ENCODE measurements at regions not wholly inside any gene's neighbourhood (a gene's known extent, or its start where the extent isn't known, plus 50 kb on each side); places are given as distances from the start of the nearest gene placed in this dataset.

DNA sequence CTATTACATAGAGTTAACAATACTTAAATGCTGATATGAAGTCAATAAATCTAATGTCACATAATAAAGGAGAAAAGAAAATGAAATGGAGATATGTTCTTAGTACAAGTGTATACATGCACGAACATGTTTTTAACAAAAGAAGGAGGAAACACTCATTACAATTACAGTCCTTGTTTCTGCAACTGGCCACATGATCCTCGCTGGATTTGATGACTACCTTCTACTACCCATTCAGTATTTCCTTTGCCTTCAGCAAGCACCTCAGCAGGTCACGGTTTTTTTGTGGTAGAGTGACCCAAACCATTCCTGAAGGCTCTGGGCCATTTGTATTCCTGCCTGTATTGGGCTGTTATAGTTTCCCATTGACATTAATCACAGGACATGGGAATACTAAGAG lies 172.8 kb upstream of the CXADR start:
- no peak for DNase-seq (ENCODE audit: low spot score in 2 of 2)
- H3K36me3 ChIP-seq, result no peaks in the 10 kb centered on the region
- no peaks in the 10 kb centered on the region for H3K27me3 ChIP-seq
- no peak overlapping the region for H3K27ac ChIP-seq
- 69 to 79% methylated on average over 3 of the region's 3 CpGs for WGBS, 2 donors
- no peak for TF ChIP-seq POLR2A (IDR thresholded peaks at IDR 0.05)
- TF ChIP-seq EP300 (IDR thresholded peaks at IDR 0.05), result no peak
- TF ChIP-seq, protein P1, sequence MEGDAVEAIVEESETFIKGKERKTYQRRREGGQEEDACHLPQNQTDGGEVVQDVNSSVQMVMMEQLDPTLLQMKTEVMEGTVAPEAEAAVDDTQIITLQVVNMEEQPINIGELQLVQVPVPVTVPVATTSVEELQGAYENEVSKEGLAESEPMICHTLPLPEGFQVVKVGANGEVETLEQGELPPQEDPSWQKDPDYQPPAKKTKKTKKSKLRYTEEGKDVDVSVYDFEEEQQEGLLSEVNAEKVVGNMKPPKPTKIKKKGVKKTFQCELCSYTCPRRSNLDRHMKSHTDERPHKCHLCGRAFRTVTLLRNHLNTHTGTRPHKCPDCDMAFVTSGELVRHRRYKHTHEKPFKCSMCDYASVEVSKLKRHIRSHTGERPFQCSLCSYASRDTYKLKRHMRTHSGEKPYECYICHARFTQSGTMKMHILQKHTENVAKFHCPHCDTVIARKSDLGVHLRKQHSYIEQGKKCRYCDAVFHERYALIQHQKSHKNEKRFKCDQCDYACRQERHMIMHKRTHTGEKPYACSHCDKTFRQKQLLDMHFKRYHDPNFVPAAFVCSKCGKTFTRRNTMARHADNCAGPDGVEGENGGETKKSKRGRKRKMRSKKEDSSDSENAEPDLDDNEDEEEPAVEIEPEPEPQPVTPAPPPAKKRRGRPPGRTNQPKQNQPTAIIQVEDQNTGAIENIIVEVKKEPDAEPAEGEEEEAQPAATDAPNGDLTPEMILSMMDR (IDR thresholded peaks at IDR 0.05), result no peak
- no peak overlapping the region for H3K4me3 ChIP-seq
- no peaks in the 10 kb centered on the region for H3K4me1 ChIP-seq
- peaks cover 0 to 27% (median 0%) of the 10 kb centered on the region in 4 donors for H3K9me3 ChIP-seq

DNA sequence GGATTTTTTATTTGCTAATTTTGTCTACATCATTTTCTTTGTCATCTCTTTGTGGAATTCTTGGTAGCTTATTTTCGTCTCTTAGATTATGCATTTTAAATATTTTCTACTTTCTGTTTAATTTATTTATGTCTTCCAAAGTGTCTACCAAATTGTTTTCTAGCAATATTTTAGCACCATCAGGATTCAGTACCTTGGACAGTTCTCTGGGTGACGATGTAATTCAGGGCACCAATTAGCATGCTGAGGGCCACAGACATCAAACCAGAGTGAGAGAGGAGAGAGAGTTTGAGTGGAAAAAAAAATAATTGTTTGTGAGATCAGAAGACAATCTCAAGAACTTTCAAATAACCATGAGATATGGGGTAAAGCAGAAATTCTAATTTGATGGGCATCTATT lies 169.8 kb upstream of the CXADR start:
- no peak overlapping the region for H3K27ac ChIP-seq
- H3K4me1 ChIP-seq, result no peaks in the 10 kb centered on the region
- no peak for TF ChIP-seq EP300 (IDR thresholded peaks at IDR 0.05)
- TF ChIP-seq POLR2A (IDR thresholded peaks at IDR 0.05), result no peak
- TF ChIP-seq, protein P1 (IDR thresholded peaks at IDR 0.05), result no peak
- 28 to 33% methylated on average over 2 of the region's 2 CpGs for WGBS, 2 donors
- H3K9me3 ChIP-seq, result peaks cover 0 to 27% (median 0%) of the 10 kb centered on the region in 4 donors
- H3K36me3 ChIP-seq, result no peaks in the 10 kb centered on the region
- H3K27me3 ChIP-seq, result no peaks in the 10 kb centered on the region
- H3K4me3 ChIP-seq, result no peak overlapping the region
- DNase-seq (ENCODE audit: low spot score in 2 of 2), result no peak

DNA sequence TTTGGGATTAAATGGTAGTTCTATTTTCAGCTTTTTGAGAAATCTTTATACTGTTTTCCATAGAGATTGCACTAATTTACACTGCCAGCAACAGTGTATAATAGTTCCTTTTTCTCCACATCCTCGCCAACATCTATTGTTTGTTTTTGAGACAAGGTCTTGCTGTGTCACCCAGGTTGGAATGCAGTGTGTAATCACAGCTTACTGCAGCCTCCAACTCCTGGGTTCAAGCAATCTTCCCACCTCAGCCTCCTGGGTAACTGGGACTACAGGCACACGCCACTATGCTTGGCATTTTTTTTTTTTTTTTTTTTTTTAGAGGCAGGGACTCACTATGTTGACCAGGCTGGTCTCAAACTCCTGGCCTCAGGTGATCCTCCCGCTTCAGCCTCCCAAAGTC lies 164.5 kb upstream of the CXADR start:
- no peaks in the 10 kb centered on the region for H3K36me3 ChIP-seq
- WGBS, 2 donors, result 69 to 84% methylated on average over 3 of the region's 3 CpGs
- H3K4me3 ChIP-seq, result no peak overlapping the region
- no peak for DNase-seq (ENCODE audit: low spot score in 2 of 2)
- H3K4me1 ChIP-seq, result no peaks in the 10 kb centered on the region
- TF ChIP-seq, protein P1 (IDR thresholded peaks at IDR 0.05), result no peak
- TF ChIP-seq EP300 (IDR thresholded peaks at IDR 0.05) (no peak), POLR2A (IDR thresholded peaks at IDR 0.05) (no peak)
- peaks cover 0 to 8% (median 0%) of the 10 kb centered on the region in 4 donors for H3K9me3 ChIP-seq
- H3K27ac ChIP-seq, result no peak overlapping the region
- no peaks in the 10 kb centered on the region for H3K27me3 ChIP-seq

DNA sequence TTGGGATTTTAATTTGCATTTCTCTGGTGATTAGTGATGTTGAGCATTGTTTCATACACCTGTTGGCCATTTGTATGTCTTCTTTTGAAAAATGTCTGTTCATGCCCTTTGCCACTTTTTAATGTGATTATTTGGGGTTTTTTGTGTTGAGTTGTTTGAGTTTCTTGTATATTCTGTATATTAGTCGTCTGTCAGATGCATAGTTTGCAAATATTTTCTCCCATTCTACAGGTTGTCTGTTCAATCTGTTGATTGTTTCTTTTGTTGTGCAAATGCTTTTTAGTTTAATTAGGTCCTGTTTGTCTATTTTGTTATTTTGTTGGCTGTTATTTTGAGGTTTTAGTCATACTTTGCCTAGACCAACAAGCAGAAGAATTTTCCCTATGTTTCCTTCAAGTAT lies 164.0 kb upstream of the CXADR start:
- H3K4me1 ChIP-seq, result no peaks in the 10 kb centered on the region
- 28 to 41% methylated on average over 1 of the region's 1 CpG for WGBS, 2 donors
- peaks cover 0 to 8% (median 0%) of the 10 kb centered on the region in 4 donors for H3K9me3 ChIP-seq
- H3K27ac ChIP-seq, result no peak overlapping the region
- H3K36me3 ChIP-seq, result no peaks in the 10 kb centered on the region
- H3K4me3 ChIP-seq, result no peak overlapping the region
- TF ChIP-seq, protein P1 (IDR thresholded peaks at IDR 0.05), result no peak
- TF ChIP-seq EP300 (IDR thresholded peaks at IDR 0.05), result no peak
- TF ChIP-seq POLR2A (IDR thresholded peaks at IDR 0.05), result no peak
- H3K27me3 ChIP-seq, result no peaks in the 10 kb centered on the region
- no peak for DNase-seq (ENCODE audit: low spot score in 2 of 2)

DNA sequence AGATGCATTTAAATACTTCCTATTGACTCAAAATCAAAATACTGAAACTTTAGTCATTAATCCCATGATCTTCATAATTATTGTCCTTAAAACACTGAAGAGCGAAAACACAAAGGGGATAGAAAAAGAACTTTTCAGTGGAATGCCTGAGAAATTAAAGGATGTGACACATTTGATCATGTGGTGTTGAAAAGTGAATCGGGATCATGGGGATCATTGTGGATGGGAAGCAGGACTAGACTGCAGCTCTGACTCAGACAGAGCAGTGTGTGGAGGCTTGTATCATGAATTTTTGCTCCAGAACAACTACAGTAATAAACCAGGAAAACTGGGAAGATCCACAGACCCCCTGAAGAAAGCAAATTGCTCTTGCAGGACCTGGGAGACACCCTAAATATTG lies 161.1 kb upstream of the CXADR start:
- 86 to 87% methylated on average over 2 of the region's 2 CpGs for WGBS, 2 donors
- H3K27me3 ChIP-seq, result no peaks in the 10 kb centered on the region

More for the DNA sequence above, 161.1 kb upstream of the CXADR start:
- no peak for DNase-seq (ENCODE audit: low spot score in 2 of 2)
- H3K4me3 ChIP-seq, result no peak overlapping the region
- H3K36me3 ChIP-seq, result no peaks in the 10 kb centered on the region
- no peaks in the 10 kb centered on the region for H3K4me1 ChIP-seq
- TF ChIP-seq POLR2A (IDR thresholded peaks at IDR 0.05) (no peak), EP300 (IDR thresholded peaks at IDR 0.05) (no peak)
- TF ChIP-seq, protein P1 (IDR thresholded peaks at IDR 0.05), result no peak
- H3K9me3 ChIP-seq, result no peaks in the 10 kb centered on the region
- H3K27ac ChIP-seq, result no peak overlapping the region
